Epithelial cell of proximal tubule (primary cell): ENCODE measurements at regions not wholly inside any gene's neighbourhood (a gene's known extent, or its start where the extent isn't known, plus 50 kb on each side); places are given as distances from the start of the nearest gene placed in this dataset.

Experiments used
- DNase-seq: peaks from one replicate; pipeline ENCODE4 v3.0.0-alpha.2; 2011; ENCODE audit warnings: low read depth
- H3K4me3 ChIP-seq: 2 replicates; pipeline ENCODE4 v1.5.1; 2011; ENCODE audit warnings: low read depth, mild to moderate bottlenecking, low read length
- CTCF ChIP-seq: conservative IDR thresholded peaks from 2 replicates; pipeline ENCODE4 v1.5.1; 2012; ENCODE audit warnings: low read depth, mild to moderate bottlenecking, low read length

GRCh38 chr2:52857722-52858121 is 909.9 kb upstream of the CHAC2 start:
- TF ChIP-seq CTCF = no peak
- no peak for DNase-seq
- H3K4me3 ChIP-seq = no peak overlapping the region

- no peak overlapping the region for H3K4me3 ChIP-seq
- no peak for DNase-seq
- TF ChIP-seq CTCF = no peak
Measured at GRCh38 chr2:52852006-52852405, 915.6 kb upstream of the CHAC2 start.

GRCh38 chr2:52844701-52845423 is 922.7 kb upstream of the CHAC2 start:
- no peak for TF ChIP-seq CTCF
- no peak for DNase-seq
- no peak overlapping the region for H3K4me3 ChIP-seq

- no peak for TF ChIP-seq CTCF
- no peak overlapping the region for H3K4me3 ChIP-seq
Measured at GRCh38 chr2:52835909-52836308, 931.7 kb upstream of the CHAC2 start.

GRCh38 chr2:52831216-52831615 is 936.4 kb upstream of the CHAC2 start:
- DNase-seq = no peak
- no peak overlapping the region for H3K4me3 ChIP-seq
- TF ChIP-seq CTCF = no peak

More at GRCh38 chr2:52835909-52836308, 931.7 kb upstream of the CHAC2 start:
- DNase-seq = no peak

GRCh38 chr2:52828112-52828511 is 939.5 kb upstream of the CHAC2 start:
- TF ChIP-seq CTCF = no peak
- no peak for DNase-seq
- no peak overlapping the region for H3K4me3 ChIP-seq

- no peak overlapping the region for H3K4me3 ChIP-seq
- DNase-seq = no peak
- peak; percentile 40 for TF ChIP-seq CTCF
Measured at GRCh38 chr2:52821631-52822030, 946.0 kb upstream of the CHAC2 start.
